Natural killer cell treated with Interleukin-12 subunit alpha and Interleukin-12 subunit beta and Interleukin-15 and Interleukin-18, amount 100 ng/mL, for 72 hours (primary cell): ENCODE measurements at regions not wholly inside any gene's neighbourhood (a gene's known extent, or its start where the extent isn't known, plus 50 kb on each side); places are given as distances from the start of the nearest gene placed in this dataset.
"Not testable (repeated sequence)": the region's sequence is repeated elsewhere in the genome, so short reads cannot be mapped to it uniquely, and the experiment has no call there.

Experiments used
- ATAC-seq, 2 donors: fragments of 150-1000 bp; cut with Tn5 transposase in 1 of 2; sonication (Bioruptor Pico), chemical (Tn5 transposase) in 1 of 2; 2 replicates each; pipeline ENCODE4 v1.10.0; 2021
- DNase-seq: peaks from one replicate; pipeline ENCODE4 v3.0.0; 2022; ENCODE audit warnings: low spot score
- H3K27ac Mint-ChIP-seq, 2 donors: 1 replicate in 1 of 2; 2 replicates in 1 of 2; pipeline ENCODE4 v1.8.0; 2022; ENCODE audit warnings: mixed read lengths in 2 of 2, mild to moderate bottlenecking in 1 of 2, moderate library complexity in 1 of 2
- H3K27me3 Mint-ChIP-seq, 2 donors: 1 replicate in 1 of 2; 2 replicates in 1 of 2; pipeline ENCODE4 v1.8.0; 2022; ENCODE audit warnings: mixed read lengths in 2 of 2
- H3K36me3 Mint-ChIP-seq: one replicate; pipeline ENCODE4 v1.8.0; 2022; ENCODE audit warnings: mixed read lengths
- H3K4me1 Mint-ChIP-seq, 2 donors: 1 replicate in 1 of 2; 2 replicates in 1 of 2; pipeline ENCODE4 v1.8.0; 2022; ENCODE audit warnings: low read depth in 2 of 2, mixed read lengths in 2 of 2, mild to moderate bottlenecking in 1 of 2
- H3K4me3 Mint-ChIP-seq: one replicate; pipeline ENCODE4 v1.8.0; 2022; ENCODE audit warnings: mixed read lengths
- H3K9me3 Mint-ChIP-seq: 2 replicates; pipeline ENCODE4 v1.8.0; 2022; ENCODE audit warnings: mixed read lengths

DNA sequence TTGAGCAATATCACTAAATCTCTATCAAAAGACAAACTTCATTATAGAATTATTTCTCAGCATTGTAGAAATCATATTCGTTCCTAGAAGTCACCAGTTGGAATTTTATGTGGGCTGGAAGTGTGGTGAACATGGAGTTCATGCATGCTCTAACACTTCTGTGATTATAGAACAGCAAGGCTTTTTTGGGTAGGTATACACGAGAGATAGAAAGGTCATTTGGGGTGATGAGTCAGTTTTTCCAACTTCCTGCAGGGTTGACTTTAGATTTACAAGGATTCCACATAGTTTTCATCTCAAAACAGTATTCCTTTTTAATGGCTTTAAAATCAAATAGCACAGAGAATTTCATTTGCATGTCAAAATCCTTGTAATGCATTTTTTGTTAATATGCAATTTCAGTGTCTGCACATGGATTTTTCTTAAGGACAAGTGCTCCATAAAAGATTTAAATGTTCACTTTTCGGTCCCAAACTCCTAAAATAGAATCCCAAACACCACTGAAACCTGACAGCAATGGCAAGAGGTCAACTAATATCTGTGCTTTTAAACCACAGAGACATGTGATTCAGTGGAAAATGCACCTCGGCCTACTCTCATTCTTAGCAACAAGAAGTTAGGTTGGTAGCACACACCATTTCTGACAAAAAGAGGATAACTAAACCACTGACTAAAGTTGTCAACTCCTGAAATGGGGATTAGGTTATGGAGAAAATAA, 211.0 kb downstream of the MOXD1 start:
- ATAC-seq (no peak), DNase-seq (no peak)
- no peak overlapping the region for H3K27ac Mint-ChIP-seq
- peaks cover under 1% of the 10 kb centered on the region for H3K9me3 Mint-ChIP-seq
- H3K4me3 Mint-ChIP-seq = no peak overlapping the region
- no peaks in the 10 kb centered on the region for H3K36me3 Mint-ChIP-seq
- H3K4me1 Mint-ChIP-seq = no peaks in the 10 kb centered on the region
- no peaks in the 10 kb centered on the region for H3K27me3 Mint-ChIP-seq

DNA sequence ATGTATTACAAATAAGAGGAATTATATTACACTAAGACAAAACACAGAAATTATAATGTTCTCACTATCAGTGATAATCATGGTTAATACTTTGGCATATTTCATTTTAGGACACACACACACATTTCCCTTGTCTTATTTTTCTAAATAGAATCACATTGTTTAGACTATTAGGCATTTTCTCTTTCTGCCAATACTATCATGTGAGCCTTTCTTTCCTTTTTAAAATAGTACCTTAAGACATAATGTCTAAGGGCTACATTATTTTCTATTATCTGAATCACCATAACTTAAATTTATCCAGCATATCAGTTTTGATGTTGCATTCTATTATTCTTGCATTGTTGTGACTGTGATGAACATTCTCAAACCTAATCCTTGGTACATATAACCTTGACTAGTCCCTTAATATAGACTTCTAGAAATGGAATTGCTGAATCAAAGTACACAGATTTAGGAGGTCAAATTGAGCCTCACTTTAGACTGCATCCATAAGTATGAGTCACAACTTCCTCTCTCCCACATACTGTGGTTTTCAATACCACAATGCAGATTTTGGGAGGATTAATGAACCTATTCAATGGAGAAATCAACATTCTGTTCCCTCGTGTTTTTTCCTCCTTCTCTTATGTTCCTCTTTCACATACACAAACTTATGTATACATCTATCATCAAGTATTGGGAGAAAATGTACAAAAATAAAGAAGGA, 212.6 kb downstream of the MOXD1 start:
- Mint-ChIP-seq H3K27me3 (no peaks in the 10 kb centered on the region), H3K4me1 (no peaks in the 10 kb centered on the region), H3K4me3 (no peak overlapping the region), H3K27ac (no peak overlapping the region), H3K9me3 (peaks cover 3% of the 10 kb centered on the region), H3K36me3 (no peaks in the 10 kb centered on the region)
- ATAC-seq (no peak), DNase-seq (no peak)

DNA sequence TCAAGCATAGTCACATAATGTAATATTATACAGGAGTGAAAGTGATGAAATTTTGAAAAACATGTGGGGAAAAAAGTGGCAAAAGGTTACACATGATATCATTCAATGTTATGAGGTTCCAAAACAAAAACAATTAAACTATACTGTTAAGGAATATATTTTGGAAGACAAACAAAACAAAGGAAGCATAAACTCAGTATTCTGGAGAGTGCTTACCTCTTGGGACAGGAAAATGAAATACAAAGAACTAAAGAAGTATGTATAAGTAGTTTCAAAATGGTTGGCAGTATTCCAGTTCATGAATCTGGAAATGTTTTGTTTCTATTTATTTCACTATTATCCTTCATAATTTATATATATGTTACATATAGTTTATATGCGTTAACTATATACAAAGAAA, 213.5 kb downstream of the MOXD1 start:
- peaks cover 0 to 6% of the 10 kb centered on the region in 2 donors for H3K27me3 Mint-ChIP-seq
- no peaks in the 10 kb centered on the region for H3K4me1 Mint-ChIP-seq
- ATAC-seq (no peak), DNase-seq (no peak)
- no peak overlapping the region for H3K4me3 Mint-ChIP-seq
- no peak overlapping the region for H3K27ac Mint-ChIP-seq
- H3K36me3 Mint-ChIP-seq = no peaks in the 10 kb centered on the region
- H3K9me3 Mint-ChIP-seq = peaks cover 3% of the 10 kb centered on the region

DNA sequence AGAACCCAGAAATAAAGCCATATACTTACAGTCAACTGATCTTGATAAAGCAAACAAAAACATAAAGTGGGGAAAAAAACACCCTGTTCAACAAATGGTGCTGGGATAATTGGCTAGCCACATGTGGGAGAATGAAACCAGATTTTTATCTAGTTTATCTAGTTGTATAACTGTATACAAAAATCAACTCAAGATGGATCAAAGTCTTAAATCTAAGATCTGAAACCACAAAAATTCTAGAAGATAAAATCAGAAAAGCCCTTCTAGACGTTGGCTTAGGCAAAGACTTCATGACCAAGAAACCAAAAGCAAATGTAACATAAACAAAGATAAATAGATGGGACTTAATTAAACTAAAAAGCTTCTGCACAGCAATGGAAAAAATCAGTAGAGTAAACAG, 216.3 kb downstream of the MOXD1 start:
- not testable (repeated sequence) for H3K36me3 Mint-ChIP-seq, H3K4me3 Mint-ChIP-seq, H3K4me1 Mint-ChIP-seq, H3K27ac Mint-ChIP-seq, H3K27me3 Mint-ChIP-seq, H3K9me3 Mint-ChIP-seq, DNase-seq, ATAC-seq

DNA sequence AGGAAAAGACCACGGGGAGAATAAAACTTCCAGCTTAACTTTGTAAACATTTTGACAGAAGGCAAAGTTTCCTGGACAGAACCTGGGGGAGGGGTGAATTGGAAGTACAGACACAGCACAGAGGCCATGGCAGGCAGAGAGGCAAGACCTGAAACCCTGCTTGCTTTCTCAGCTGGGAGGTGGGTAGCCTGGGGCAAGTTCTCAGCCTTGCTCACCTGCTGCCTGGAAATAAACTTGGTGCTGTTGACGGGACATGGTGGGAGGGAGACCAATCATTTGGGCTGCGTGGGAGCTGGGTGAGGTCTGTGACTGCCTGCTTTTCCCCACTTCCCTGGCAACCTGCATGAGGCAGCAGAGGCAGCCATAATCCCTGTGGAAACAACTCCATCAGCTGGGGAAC, 221.3 kb downstream of the MOXD1 start:
- Mint-ChIP-seq H3K27me3 (peaks cover 0 to 8% of the 10 kb centered on the region in 2 donors), H3K4me1 (no peaks in the 10 kb centered on the region), H3K27ac (no peak overlapping the region), H3K9me3 (peaks cover 16% of the 10 kb centered on the region), H3K36me3 (no peaks in the 10 kb centered on the region), H3K4me3 (no peak overlapping the region)
- DNase-seq (no peak), ATAC-seq (no peak)

DNA sequence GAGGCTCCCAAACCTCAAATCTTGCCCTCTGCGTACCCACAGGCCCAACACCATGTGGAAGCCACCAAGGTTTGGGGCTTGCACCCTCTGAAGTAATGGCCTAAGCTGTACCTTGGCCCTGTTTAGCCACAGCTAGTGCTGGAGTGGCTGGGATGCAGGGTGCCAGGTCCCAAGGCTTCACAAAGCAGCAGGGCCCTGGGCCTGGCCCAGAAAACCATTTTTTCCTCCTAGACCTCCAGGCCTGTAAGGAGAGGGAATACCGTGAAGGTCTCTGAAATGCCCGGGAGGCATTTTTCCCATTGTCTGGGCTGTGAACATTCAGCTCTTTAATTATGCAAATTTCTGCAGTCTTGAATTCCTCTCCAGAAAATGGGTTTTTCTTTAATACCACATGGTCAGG, 223.7 kb upstream of the CCN2 start:
- Mint-ChIP-seq H3K4me3 (no peak overlapping the region), H3K4me1 (no peaks in the 10 kb centered on the region), H3K27ac (no peak overlapping the region), H3K27me3 (no peaks in the 10 kb centered on the region), H3K36me3 (no peaks in the 10 kb centered on the region), H3K9me3 (peaks cover 16% of the 10 kb centered on the region)
- DNase-seq = no peak
- ATAC-seq = no peak

DNA sequence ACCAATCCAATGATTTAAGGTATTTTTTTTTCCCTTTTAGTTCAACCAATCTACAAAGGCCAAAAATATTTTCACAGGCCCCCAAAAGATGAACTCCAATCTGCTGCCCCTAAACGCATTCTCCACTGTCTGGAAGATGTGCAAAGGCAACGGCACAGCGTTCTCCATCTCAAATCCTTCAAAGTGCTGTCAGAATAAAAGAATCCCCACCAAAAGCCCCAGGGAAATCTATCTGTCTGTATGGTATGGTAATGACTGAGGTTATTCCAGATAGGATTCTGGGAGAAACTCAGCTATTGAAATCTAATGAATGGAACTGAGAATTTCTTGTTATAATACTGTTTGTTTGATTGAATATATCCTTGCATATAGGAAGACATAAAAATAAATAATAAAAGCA, 217.8 kb upstream of the CCN2 start:
- ATAC-seq (no peak), DNase-seq (no peak)
- no peaks in the 10 kb centered on the region for H3K36me3 Mint-ChIP-seq
- H3K27ac Mint-ChIP-seq = no peak overlapping the region
- H3K27me3 Mint-ChIP-seq = no peaks in the 10 kb centered on the region
- H3K4me3 Mint-ChIP-seq = no peak overlapping the region
- no peaks in the 10 kb centered on the region for H3K4me1 Mint-ChIP-seq
- peaks cover 10% of the 10 kb centered on the region for H3K9me3 Mint-ChIP-seq

DNA sequence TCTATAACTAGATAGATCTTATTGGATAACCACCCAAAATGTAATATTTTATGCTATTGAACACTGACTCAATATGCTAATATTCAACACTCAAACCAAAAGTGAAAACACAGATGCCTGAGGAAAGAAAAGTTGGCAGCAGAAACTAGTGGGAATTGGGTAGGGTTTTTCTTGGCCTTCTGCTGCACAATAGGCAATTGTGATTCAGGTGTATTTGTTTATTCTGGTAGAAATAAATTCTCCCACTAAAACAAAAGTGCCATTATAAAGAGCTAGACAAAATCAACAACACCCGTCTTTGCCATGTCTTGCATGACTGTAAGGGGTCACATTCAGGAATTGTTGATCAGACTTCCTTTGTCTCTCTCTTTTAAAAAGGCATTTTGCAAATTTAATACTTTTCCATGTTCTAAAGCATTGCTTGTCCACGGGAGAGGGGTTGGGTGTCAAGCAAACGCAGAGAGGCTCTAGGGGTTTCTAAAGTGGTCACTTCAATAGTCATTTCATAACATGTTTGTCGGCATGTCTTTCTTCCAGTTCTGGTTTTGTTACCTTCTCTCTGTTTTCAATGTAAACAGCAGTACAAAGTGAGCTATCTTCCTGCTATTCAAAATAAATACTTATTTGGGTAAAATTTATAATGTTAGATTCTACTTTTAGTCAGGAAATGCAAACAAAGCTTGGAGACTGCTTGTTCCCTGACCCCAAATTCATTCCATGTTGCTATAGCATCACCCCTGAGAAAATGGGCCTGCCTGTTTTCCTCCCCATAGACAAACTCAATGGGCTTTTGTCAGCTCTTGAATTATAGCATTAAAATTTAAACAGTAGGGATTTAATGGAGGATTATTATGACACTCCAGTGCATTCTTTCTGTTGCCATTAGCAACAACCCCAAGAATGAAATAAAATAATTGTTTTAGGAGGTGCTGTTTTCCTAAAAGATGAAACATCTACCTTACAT, 217.0 kb upstream of the CCN2 start:
- H3K27ac Mint-ChIP-seq = no peak overlapping the region
- no peak for ATAC-seq
- H3K36me3 Mint-ChIP-seq = no peaks in the 10 kb centered on the region
- no peaks in the 10 kb centered on the region for H3K27me3 Mint-ChIP-seq
- peaks cover 6% of the 10 kb centered on the region for H3K9me3 Mint-ChIP-seq
- H3K4me1 Mint-ChIP-seq = no peaks in the 10 kb centered on the region
- DNase-seq = no peak
- H3K4me3 Mint-ChIP-seq = no peak overlapping the region

DNA sequence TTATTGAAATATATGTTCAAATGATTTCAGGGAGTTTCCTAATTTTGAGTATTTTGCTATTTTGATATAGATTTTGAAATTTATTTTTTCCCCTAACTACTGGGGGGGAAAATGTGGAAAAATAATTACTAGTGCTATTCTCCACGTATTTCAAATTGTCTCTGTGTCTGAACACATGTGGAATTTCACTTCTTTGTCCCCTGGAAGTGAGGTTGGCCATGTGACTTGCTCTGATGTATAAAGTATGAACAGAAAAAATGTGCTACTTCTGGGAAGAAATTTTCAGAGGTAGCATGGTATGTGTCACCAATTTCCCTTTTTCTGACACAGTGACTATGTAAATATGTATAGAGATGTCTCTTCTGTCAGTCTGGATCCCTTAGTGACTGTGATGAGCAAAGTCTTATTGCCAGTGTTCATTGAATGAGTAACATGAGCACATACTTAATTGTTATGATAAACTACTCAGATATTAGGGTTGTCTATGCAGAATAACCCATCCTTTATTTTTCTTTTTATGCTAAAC, 215.4 kb upstream of the CCN2 start:
- H3K27ac Mint-ChIP-seq = no peak overlapping the region
- DNase-seq (no peak), ATAC-seq (no peak)
- no peaks in the 10 kb centered on the region for H3K36me3 Mint-ChIP-seq
- H3K4me3 Mint-ChIP-seq = no peak overlapping the region
- H3K9me3 Mint-ChIP-seq = peaks cover 6% of the 10 kb centered on the region
- no peaks in the 10 kb centered on the region for H3K4me1 Mint-ChIP-seq
- H3K27me3 Mint-ChIP-seq = no peaks in the 10 kb centered on the region

DNA sequence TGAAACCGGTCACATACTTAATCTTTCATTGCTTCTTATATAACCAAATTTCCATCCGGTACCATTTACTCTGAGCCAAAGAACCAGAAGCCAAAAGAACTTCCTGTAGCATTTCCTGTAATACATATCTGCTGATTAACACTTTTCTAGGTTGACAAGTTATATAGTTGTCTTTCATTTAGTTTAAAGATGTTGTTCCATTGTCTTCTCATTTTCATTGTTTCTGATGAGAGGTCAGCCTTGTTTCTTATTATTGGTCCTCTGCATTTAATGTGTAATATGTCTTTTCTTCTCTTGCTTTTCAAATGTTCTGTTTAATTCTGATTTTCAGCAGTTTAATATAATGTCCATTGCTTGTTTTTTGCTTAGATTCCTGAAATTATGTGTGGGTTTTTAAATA, 214.5 kb upstream of the CCN2 start:
- H3K36me3 Mint-ChIP-seq = no peaks in the 10 kb centered on the region
- no peaks in the 10 kb centered on the region for H3K27me3 Mint-ChIP-seq
- H3K9me3 Mint-ChIP-seq = peaks cover 3% of the 10 kb centered on the region
- H3K27ac Mint-ChIP-seq = no peak overlapping the region
- ATAC-seq = no peak
- no peak overlapping the region for H3K4me3 Mint-ChIP-seq
- DNase-seq = no peak
- no peaks in the 10 kb centered on the region for H3K4me1 Mint-ChIP-seq

DNA sequence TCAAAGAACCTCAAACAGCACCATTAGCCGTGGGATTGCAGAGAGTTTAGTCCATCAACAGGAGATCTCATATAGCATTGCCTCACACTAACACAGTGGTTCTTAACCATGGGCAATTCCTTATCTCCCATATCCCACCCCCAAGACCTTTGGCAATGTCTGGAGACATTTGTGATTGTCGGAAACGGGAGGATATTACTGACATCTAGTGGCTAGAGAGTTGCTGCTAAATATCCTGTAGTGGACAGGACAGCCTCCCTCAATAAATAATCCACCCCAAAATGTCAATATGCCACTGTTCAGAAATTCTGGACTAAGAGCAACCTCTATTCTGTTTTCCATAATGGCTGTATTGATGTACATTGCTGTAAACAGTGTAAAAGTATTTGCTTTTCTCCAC, 210.1 kb upstream of the CCN2 start:
- no peak for ATAC-seq
- no peaks in the 10 kb centered on the region for H3K36me3 Mint-ChIP-seq
- H3K4me3 Mint-ChIP-seq = no peak overlapping the region
- DNase-seq = no peak
- peaks cover 3% of the 10 kb centered on the region for H3K9me3 Mint-ChIP-seq
- no peaks in the 10 kb centered on the region for H3K4me1 Mint-ChIP-seq
- H3K27me3 Mint-ChIP-seq = no peaks in the 10 kb centered on the region
- H3K27ac Mint-ChIP-seq = no peak overlapping the region

DNA sequence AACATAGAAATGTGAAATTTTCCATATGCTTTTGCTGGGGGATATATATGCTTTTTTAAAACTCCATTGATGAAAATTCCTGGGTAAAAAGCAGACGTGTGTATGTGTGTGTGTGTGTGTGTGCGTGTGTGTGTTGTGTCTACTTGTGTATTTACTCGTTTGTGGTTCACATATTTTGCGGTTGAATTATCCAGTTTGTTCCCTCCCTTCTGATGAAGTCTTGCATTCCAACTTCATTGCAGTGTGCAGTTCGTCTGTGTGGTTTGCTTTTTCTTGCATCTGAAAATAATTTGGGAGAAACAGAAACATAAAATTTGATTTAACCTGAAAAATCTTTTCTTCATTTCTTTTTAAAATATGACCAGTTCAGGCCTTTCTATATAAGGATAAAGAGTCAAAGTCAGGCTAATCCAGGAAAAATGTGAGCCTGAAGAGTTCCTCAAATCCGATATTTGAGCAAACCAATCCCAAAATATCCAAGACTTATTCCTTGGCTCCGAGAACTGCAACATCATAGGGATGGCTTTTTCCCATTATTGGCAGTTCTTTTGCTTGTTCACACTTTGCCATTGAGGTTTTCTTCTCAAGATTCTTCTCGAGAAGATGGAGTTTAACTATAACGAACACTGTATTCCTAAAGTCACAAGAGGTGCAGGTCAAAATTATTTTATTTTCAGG, 202.2 kb upstream of the CCN2 start:
- Mint-ChIP-seq H3K4me3 (no peak overlapping the region), H3K4me1 (no peaks in the 10 kb centered on the region), H3K27ac (no peak overlapping the region), H3K36me3 (no peaks in the 10 kb centered on the region), H3K9me3 (peaks cover 8% of the 10 kb centered on the region), H3K27me3 (no peaks in the 10 kb centered on the region)
- no peak for DNase-seq
- ATAC-seq = no peak

DNA sequence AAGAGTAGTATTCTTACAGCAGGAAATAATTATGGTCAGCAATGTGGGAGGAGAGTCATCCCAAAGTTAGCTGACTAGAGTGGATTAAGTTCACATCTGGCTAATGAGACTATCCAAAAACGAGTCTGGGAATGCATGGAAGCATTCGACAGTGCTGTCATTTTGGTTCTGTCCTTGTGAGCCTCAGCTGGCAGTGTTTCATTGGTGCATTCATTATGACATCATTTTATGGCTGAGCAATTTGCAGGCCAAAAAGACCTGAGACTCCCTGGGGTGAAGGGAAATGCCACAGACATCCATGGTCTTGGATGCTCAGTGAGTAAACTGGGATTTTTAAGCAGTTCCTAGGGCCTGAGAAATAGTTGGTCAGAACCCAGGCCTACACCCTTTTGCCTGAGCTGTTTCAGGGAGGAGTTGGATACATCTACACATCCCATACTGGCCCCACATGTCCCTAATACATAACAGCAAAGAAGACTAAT, 196.4 kb upstream of the CCN2 start:
- Mint-ChIP-seq H3K27ac (no peak overlapping the region), H3K36me3 (no peaks in the 10 kb centered on the region), H3K4me3 (no peak overlapping the region), H3K4me1 (no peaks in the 10 kb centered on the region), H3K27me3 (no peaks in the 10 kb centered on the region), H3K9me3 (peaks cover 8% of the 10 kb centered on the region)
- DNase-seq (no peak), ATAC-seq (no peak)
